NCI-H146 treated with DMSO at 0.1 percent for 48 hours (cell line): ENCODE measurements at regions not wholly inside any gene's neighbourhood (a gene's known extent, or its start where the extent isn't known, plus 50 kb on each side); places are given as distances from the start of the nearest gene placed in this dataset.

Source experiments
- DNase-seq: peaks from one replicate; lab custom pipeline; 2025; ENCODE audit not compliant: unreplicated experiment; lab: John Stamatoyannopoulos, UW

- DNase-seq: no peak
Observed at GRCh38 chr4:1543561-1543960, 137.3 kb upstream of the NKX1-1 start.

- DNase-seq: no peak
Observed at GRCh38 chr4:1542516-1543320, 136.5 kb upstream of the NKX1-1 start.

GRCh38 chr4:1542226-1542490, 135.9 kb upstream of the NKX1-1 start:
- DNase-seq: no peak

GRCh38 chr4:1541449-1542225, 135.4 kb upstream of the NKX1-1 start:
- no peak for DNase-seq

- no peak for DNase-seq
Observed at GRCh38 chr4:1540601-1541375, 134.5 kb upstream of the NKX1-1 start.

- DNase-seq: no peak
Observed at GRCh38 chr4:1539859-1540600, 133.8 kb upstream of the NKX1-1 start.

GRCh38 chr4:1538941-1539772, 132.9 kb upstream of the NKX1-1 start:
- no peak for DNase-seq

GRCh38 chr4:1538096-1538410, 131.8 kb upstream of the NKX1-1 start:
- no peak for DNase-seq

- DNase-seq: no peak
Observed at GRCh38 chr4:1537410-1538095, 131.3 kb upstream of the NKX1-1 start.

GRCh38 chr4:1536579-1537409, 130.6 kb upstream of the NKX1-1 start:
- DNase-seq: no peak

GRCh38 chr4:1535926-1536578, 129.8 kb upstream of the NKX1-1 start:
- DNase-seq: no peak

- DNase-seq: no peak
Observed at GRCh38 chr4:1534876-1535526, 128.8 kb upstream of the NKX1-1 start.

GRCh38 chr4:1534095-1534872, 128.0 kb upstream of the NKX1-1 start:
- DNase-seq: no peak

GRCh38 chr4:1533501-1534064, 127.3 kb upstream of the NKX1-1 start:
- no peak for DNase-seq

GRCh38 chr4:1532549-1533395, 126.5 kb upstream of the NKX1-1 start:
- DNase-seq: no peak
